ENCODE measurements at regions not wholly inside any gene's neighbourhood (a gene's known extent, or its start where the extent isn't known, plus 50 kb on each side); places are given as distances from the start of the nearest gene placed in this dataset.

GRCh38 chr9:79040671-79041070 is 531.1 kb upstream of the TLE4 start:
- H3K36me3 ChIP-seq: no peaks in the 10 kb centered on the region
- H3K4me2 ChIP-seq: no peak overlapping the region
- no peak overlapping the region for H3K9ac ChIP-seq
- H4K20me1 ChIP-seq: no peaks in the 10 kb centered on the region
- no peak overlapping the region for H3K27ac ChIP-seq
- no peak for TF ChIP-seq Cebpa-rat (IDR thresholded peaks at IDR 0.05)
- H3K4me1 ChIP-seq: no peaks in the 10 kb centered on the region
- H3K4me3 ChIP-seq: no peak overlapping the region
- H3K27me3 ChIP-seq: no peaks in the 10 kb centered on the region
- no peaks in the 10 kb centered on the region for H3K9me3 ChIP-seq

- H4K20me1 ChIP-seq: no peaks in the 10 kb centered on the region
- no peaks in the 10 kb centered on the region for H3K4me1 ChIP-seq
- H3K36me3 ChIP-seq: no peaks in the 10 kb centered on the region
- no peak overlapping the region for H3K27ac ChIP-seq
- H3K9ac ChIP-seq: no peak overlapping the region
- no peaks in the 10 kb centered on the region for H3K9me3 ChIP-seq
- no peak overlapping the region for H3K4me2 ChIP-seq
- H3K27me3 ChIP-seq: no peaks in the 10 kb centered on the region
- no peak for TF ChIP-seq Cebpa-rat (IDR thresholded peaks at IDR 0.05)
- H3K4me3 ChIP-seq: no peak overlapping the region
These were observed 530.5 kb upstream of the TLE4 start for GRCh38 chr9:79041266-79041665.

GRCh38 chr9:79043916-79044315 is 527.8 kb upstream of the TLE4 start:
- no peak for TF ChIP-seq Cebpa-rat (IDR thresholded peaks at IDR 0.05)
- H3K4me2 ChIP-seq: no peak overlapping the region
- no peak overlapping the region for H3K27ac ChIP-seq
- no peak overlapping the region for H3K4me3 ChIP-seq
- H3K27me3 ChIP-seq: no peaks in the 10 kb centered on the region
- no peaks in the 10 kb centered on the region for H3K36me3 ChIP-seq
- H3K9ac ChIP-seq: no peak overlapping the region
- no peaks in the 10 kb centered on the region for H3K4me1 ChIP-seq
- no peaks in the 10 kb centered on the region for H4K20me1 ChIP-seq
- no peaks in the 10 kb centered on the region for H3K9me3 ChIP-seq

GRCh38 chr9:79046401-79046800 is 525.4 kb upstream of the TLE4 start:
- no peaks in the 10 kb centered on the region for H3K27me3 ChIP-seq
- H3K9me3 ChIP-seq: no peaks in the 10 kb centered on the region
- H4K20me1 ChIP-seq: no peaks in the 10 kb centered on the region
- no peak overlapping the region for H3K27ac ChIP-seq
- H3K4me2 ChIP-seq: no peak overlapping the region
- no peak for TF ChIP-seq Cebpa-rat (IDR thresholded peaks at IDR 0.05)
- H3K4me3 ChIP-seq: no peak overlapping the region
- H3K4me1 ChIP-seq: no peaks in the 10 kb centered on the region
- no peak overlapping the region for H3K9ac ChIP-seq
- no peaks in the 10 kb centered on the region for H3K36me3 ChIP-seq

GRCh38 chr9:79049371-79049770 is 522.4 kb upstream of the TLE4 start:
- no peaks in the 10 kb centered on the region for H3K36me3 ChIP-seq
- H3K4me2 ChIP-seq: no peak overlapping the region
- no peaks in the 10 kb centered on the region for H3K9me3 ChIP-seq
- H3K4me1 ChIP-seq: no peaks in the 10 kb centered on the region
- H3K27ac ChIP-seq: no peak overlapping the region
- no peaks in the 10 kb centered on the region for H4K20me1 ChIP-seq
- H3K27me3 ChIP-seq: no peaks in the 10 kb centered on the region
- no peak overlapping the region for H3K9ac ChIP-seq
- no peak overlapping the region for H3K4me3 ChIP-seq
- no peak for TF ChIP-seq Cebpa-rat (IDR thresholded peaks at IDR 0.05)

GRCh38 chr9:79053598-79053997 is 518.2 kb upstream of the TLE4 start:
- no peak overlapping the region for H3K27ac ChIP-seq
- no peaks in the 10 kb centered on the region for H3K27me3 ChIP-seq
- H3K36me3 ChIP-seq: no peaks in the 10 kb centered on the region
- no peak overlapping the region for H3K4me3 ChIP-seq
- no peaks in the 10 kb centered on the region for H4K20me1 ChIP-seq
- H3K4me1 ChIP-seq: no peaks in the 10 kb centered on the region
- no peak for TF ChIP-seq Cebpa-rat (IDR thresholded peaks at IDR 0.05)
- H3K9ac ChIP-seq: no peak overlapping the region
- no peaks in the 10 kb centered on the region for H3K9me3 ChIP-seq
- no peak overlapping the region for H3K4me2 ChIP-seq

- TF ChIP-seq Cebpa-rat (IDR thresholded peaks at IDR 0.05): no peak
- no peaks in the 10 kb centered on the region for H3K36me3 ChIP-seq
These were observed 517.3 kb upstream of the TLE4 start for GRCh38 chr9:79054500-79054899.

GRCh38 chr9:79056041-79056440 is 515.7 kb upstream of the TLE4 start:
- TF ChIP-seq Cebpa-rat (IDR thresholded peaks at IDR 0.05): no peak
- H3K9ac ChIP-seq: no peak overlapping the region
- no peak overlapping the region for H3K4me3 ChIP-seq

More at GRCh38 chr9:79054500-79054899, 517.3 kb upstream of the TLE4 start:
- no peaks in the 10 kb centered on the region for H3K4me1 ChIP-seq
- no peak overlapping the region for H3K27ac ChIP-seq
- H3K4me3 ChIP-seq: no peak overlapping the region
- H3K4me2 ChIP-seq: no peak overlapping the region
- H3K9me3 ChIP-seq: no peaks in the 10 kb centered on the region
- H4K20me1 ChIP-seq: no peaks in the 10 kb centered on the region
- no peaks in the 10 kb centered on the region for H3K27me3 ChIP-seq
- no peak overlapping the region for H3K9ac ChIP-seq

GRCh38 chr9:79057576-79057975 is 514.2 kb upstream of the TLE4 start:
- Histone ChIP-seq H3K4me2 (no peak overlapping the region), H3K9me3 (no peaks in the 10 kb centered on the region), H3K4me1 (no peaks in the 10 kb centered on the region), H3K27ac (no peak overlapping the region), H3K4me3 (no peak overlapping the region), H3K36me3 (no peaks in the 10 kb centered on the region), H3K9ac (no peak overlapping the region), H4K20me1 (no peaks in the 10 kb centered on the region), H3K27me3 (no peaks in the 10 kb centered on the region)
- no peak for TF ChIP-seq Cebpa-rat (IDR thresholded peaks at IDR 0.05)

More at GRCh38 chr9:79056041-79056440, 515.7 kb upstream of the TLE4 start:
- Histone ChIP-seq H3K27me3 (no peaks in the 10 kb centered on the region), H3K27ac (no peak overlapping the region), H4K20me1 (no peaks in the 10 kb centered on the region), H3K36me3 (no peaks in the 10 kb centered on the region), H3K4me2 (no peak overlapping the region), H3K4me1 (no peaks in the 10 kb centered on the region), H3K9me3 (no peaks in the 10 kb centered on the region)

- H3K36me3 ChIP-seq: no peaks in the 10 kb centered on the region
- no peak for TF ChIP-seq Cebpa-rat (IDR thresholded peaks at IDR 0.05)
These were observed 511.0 kb upstream of the TLE4 start for GRCh38 chr9:79060766-79061165.

More at GRCh38 chr9:79060766-79061165, 511.0 kb upstream of the TLE4 start:
- H3K27me3 ChIP-seq: no peaks in the 10 kb centered on the region
- H3K4me3 ChIP-seq: no peak overlapping the region
- no peak overlapping the region for H3K9ac ChIP-seq
- H3K9me3 ChIP-seq: no peaks in the 10 kb centered on the region
- H4K20me1 ChIP-seq: no peaks in the 10 kb centered on the region
- H3K27ac ChIP-seq: no peak overlapping the region
- no peak overlapping the region for H3K4me2 ChIP-seq
- H3K4me1 ChIP-seq: no peaks in the 10 kb centered on the region

Data from BLaER1 (cell line).